Umbilical cord (tissue), 1 donor: ENCODE measurements at regions not wholly inside any gene's neighbourhood (a gene's known extent, or its start where the extent isn't known, plus 50 kb on each side); places are given as distances from the start of the nearest gene placed in this dataset.
"Not testable (repeated sequence)": the region's sequence is repeated elsewhere in the genome, so short reads cannot be mapped to it uniquely, and the experiment has no call there.

Source experiments
- DNase-seq: peaks from one replicate; pipeline ENCODE4 v3.0.0-alpha.2; 2015; ENCODE audit warnings: low spot score

DNA sequence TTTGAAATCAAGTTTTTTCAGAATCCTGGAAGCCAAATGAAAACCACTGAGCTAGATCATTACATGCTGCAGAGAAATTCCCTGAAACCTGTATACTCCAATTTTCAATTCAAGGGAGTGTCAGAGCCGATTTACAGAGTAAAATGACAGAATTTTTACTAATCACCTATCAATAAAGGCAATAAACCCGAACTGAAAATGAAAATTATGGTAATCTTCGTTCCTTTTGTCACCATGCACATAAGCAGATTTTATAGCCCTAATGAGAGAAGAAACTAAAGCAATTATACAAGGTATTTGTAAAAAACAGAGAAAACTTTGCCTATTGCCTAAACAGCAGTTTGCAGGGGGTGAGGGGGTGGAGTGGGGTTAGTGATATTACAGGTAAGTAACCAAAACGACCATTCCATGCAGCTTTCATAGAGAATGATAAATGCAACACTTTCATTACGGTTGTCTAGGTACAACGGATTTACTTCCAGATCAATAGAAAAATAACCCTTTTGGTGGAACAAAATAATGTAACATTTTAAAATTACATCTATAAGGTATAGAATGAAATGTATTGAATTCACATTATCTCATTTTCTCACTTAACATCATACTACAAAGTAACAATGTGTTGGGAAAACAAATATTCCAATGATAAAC lies 115.2 kb upstream of the BEND6 start:
- no peak for DNase-seq

DNA sequence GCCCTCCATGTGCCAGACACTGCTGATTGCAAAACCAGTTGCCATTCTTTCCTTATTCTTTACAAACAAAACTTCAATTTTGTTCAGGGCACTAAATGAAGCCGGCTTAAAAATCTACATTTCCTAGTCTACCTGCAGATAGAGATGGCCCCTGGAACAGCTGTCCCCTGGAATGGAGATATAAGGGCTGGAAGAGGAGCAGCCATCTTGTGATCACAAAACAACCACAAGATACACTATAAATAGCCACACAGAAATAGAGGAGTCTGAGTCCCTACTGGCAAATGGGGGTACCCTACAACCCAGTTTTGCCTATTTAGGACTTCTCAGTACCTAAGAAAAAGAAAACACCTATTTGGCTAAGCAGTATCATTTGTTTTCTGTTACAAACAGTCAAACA lies 115.9 kb upstream of the BEND6 start:
- no peak for DNase-seq

DNA sequence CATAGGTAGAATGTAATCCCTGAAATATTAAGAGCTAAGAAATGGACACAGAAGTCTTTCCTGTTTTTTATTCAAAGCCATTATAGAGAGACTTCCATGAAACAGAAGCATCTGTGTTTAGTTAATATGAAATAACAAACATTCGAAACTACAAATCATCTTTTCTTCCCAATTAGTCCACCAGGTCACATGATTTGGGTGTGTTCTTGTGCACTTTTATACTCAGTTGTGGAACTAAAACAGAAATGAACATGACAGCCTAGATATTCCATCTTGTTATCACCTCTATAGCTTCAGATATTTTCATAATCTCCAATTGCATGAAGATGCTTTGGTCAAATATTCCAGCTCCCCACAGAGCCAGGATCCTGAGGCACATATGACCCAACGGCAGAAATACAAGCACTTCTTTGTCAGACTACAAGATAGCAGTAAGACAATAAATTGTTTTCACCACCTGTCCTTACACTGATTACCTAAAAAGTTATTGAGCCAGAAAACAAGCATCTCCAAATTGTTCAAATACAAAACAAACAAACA lies 116.8 kb upstream of the BEND6 start:
- DNase-seq = no peak

DNA sequence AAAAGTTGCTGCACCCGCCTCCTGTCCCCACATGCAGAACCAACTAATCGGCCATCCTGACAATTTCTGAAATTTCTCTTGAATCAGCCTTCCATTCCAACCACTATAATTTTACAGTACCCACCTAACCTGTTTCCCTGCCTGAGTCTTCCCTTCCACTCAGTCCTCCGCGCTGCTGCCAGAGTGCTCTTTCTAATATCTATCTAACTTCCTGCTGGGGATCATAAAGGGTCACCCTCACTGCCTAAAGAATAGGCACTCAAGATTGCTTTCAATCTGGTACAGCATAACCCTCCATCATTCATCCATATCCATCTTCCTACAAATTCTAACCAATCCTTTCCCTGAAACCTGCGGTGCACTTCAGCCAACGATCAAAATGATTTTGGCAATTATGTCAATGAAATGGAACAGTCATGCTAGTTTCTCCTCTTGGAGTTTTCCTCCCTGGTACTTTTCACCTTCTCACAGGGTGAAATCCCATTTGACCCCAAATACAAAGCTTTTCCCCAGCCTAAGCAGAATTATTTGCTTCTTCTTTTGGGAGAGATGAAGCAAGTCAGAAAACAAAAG lies 117.5 kb upstream of the BEND6 start:
- DNase-seq = no peak

DNA sequence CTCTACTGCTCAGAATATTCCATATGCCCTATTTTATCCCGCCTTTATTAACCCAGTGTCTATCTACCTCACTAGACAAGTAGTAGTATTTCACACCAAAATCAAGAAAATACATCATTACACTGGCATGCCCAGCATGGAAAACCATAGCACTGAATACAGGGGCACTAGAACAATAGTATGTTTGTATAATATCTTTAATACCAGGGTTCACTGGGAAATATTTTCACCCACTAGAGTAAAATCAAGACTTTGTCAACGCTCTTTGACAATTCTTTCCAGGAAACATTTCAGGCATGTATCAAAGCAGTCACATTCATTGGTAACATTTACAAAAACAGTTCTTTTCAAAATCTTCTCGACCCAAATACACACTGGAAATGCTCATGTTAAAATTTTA lies 119.3 kb upstream of the BEND6 start:
- DNase-seq = no peak

DNA sequence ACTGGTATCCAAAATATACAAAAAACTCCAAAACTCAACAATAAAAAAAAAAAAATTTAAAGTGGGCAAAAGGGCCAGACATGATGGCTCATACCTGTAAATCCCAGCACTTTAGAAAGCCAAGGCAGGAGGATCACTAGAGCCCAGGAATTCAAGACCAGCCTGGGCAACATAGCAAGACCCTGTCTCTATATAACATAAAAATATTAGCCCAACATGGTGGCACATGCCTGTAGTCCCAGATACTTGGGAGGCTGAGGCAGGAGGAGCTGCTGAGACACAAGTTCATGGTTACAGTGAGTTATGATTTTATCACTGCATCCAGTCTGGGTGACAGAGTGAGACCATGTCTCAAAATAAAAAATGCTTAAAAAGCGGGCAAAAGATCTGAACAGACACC lies 121.0 kb upstream of the BEND6 start:
- DNase-seq = no peak

DNA sequence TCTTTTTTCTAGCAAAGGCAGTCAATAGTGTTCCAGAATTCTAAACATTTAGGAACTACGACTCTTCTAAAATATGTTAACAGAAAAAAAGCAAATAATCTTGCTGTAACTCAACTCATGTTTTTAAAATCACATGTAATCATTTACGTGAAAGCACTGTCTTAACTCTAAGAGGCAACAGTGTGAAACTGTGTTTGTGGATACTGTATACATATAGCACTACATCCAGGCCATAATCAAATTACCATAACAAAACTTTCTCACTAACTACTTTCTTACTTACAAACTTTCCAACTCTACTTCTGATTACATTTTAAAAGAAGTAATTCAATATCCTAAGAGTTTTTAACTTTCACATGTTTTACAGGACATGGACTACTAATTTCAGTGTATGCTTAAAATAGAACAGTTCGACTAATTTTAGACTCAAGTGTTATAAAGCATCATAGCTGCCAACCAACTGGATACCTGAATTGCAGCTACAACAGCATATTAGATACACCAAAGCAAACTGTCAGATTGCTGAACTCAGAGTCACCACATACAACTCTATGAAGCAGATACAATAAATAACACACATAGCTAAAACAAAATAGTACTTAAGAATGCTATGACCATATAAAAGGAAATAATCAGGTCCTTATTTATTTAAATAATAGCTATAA lies 121.6 kb upstream of the BEND6 start:
- DNase-seq = no peak

DNA sequence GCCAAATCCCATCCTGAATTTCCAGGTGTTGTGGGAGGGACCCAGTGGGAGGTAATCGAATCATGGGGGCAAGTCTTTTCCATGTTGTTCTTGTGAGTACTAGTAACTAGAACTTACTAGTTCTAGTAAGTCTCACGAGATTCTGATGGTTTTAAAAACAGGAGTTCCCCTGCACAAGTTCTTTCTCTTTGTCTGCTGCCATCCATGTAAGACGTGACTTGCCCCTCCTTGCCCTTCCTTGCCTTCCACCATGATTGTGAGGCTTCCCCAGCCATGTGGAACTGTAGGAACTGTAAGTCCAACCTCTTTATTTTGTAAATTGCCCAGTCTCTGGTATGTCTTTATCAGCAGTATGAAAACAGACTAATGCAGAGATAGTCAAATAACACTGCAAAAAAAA lies 122.7 kb upstream of the BEND6 start:
- DNase-seq = no peak

DNA sequence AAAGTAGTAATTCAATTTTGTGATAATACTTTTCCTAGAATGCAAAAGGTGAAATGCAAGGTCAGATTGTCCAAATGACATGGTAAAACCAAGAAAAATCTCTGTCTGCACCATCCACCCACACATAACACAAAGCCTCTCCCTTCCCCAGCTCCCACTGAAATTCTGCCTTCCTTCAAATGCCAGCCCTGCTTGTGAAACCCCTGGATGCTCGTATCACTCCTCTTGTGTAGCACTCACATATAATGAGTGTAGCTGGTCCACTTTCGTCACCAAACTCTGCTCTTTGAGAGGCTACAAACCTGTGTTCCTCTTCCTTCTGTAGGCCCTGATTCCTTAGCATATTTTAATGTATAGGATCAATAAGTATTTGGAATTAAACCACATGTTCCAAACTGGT lies 123.6 kb upstream of the BEND6 start:
- no peak for DNase-seq

DNA sequence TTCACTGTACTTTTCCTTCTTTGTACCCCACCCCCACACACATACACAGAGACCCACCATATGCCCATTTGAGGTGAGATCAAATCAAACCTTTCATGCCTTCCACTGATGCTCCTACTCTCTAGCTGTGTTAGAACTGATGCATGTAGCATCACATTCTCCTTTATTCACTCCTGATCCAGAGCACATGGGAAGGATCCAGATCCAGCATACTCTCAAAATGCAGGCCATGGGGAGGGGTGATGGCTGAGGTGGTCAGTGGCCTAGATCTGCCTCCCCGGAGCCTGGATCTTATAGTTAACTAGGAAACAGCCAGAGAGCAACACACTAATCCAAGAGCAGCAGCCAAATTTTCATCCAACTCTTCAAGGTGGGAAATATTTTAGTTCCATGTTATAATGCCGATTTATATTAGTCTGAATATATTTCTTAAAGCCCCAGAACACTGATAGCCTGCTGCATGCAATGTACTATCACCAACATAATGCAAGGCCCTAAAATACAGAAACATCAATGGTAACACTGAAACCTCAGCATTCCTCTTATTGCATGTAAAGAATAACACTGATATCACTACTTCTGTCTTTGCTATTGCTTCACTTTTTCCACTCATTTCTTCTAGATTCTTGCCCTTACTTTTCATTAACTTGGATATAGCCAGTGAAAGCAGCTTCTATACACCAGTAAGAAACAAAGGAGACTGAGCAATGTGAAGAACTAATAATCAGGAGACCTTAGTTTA lies 126.8 kb upstream of the BEND6 start:
- no peak for DNase-seq

DNA sequence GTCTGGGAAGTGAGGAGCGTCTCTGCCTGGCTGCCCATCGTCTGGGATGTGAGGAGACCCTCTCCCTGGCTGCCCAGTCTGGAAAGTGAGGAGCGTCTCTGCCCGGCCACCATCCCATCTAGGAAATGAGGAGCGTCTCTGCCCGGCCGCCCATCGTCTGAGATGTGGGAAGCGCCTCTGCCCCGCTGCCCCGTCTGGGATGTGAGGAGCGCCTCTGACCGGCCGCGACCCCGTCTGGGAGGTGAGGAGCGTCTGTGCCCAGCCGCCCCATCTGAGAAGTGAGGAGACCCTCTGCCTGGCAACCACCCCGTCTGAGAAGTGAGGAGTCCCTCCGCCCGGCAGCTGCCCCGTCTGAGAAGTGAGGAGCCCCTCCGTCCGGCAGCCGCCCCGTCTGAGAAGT lies 130.5 kb upstream of the BEND6 start:
- DNase-seq = not testable (repeated sequence)

DNA sequence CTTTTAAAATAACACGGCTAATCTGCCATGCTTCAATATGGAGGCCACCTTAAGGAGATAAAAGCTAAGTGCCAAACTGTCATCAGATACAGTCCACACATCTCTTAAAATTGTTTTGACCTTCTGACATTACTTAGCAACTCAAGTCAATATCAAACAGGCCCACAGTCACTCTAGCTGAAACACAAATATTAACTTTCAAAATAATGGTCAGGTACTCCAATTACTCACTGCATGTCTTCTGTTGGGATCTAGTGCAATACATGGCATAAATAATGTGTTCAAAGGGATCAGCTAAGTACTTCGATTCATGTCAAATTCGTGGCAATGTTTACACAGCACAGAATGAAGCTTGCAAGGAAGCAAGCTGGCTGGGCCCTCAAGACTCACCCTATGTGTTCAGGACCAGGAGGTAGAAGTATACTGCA lies 133.9 kb upstream of the BEND6 start:
- no peak for DNase-seq

DNA sequence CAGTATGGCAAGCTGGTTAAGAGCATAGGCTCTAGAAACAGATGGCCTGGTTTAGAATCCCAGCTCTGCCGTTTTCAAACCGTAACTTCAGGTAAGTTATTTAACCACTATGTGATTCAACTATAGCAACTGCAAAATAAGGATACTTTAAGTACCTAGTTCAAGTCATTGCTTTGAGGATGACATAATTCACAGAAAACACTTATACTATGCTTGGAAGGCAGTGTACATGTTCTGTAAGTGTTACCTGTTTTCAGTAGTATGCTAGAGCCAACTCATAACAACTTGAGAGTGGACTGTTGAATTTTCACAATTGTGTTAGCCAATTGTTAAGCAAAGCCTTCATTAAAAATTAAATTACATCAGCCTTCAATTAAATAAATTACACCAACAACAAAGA lies 134.8 kb upstream of the BEND6 start:
- no peak for DNase-seq

DNA sequence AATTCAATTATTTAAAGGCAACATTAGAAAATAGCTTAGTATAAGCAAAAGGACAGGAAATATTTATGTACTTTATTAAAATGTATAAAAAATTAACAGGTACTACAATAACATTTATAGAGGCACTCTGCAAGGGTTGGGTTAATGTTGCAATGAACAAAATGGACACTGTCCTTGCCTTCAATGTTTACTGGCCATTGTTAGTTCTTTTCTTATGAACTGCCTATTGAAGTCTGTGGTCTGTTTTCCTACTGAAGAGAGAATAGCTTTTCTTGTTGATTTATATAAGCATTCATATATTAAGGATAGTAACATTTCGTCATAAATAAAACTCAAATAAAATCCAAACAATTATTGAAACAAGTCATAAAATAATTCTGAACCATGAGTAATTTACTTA lies 135.3 kb upstream of the BEND6 start:
- DNase-seq = no peak

DNA sequence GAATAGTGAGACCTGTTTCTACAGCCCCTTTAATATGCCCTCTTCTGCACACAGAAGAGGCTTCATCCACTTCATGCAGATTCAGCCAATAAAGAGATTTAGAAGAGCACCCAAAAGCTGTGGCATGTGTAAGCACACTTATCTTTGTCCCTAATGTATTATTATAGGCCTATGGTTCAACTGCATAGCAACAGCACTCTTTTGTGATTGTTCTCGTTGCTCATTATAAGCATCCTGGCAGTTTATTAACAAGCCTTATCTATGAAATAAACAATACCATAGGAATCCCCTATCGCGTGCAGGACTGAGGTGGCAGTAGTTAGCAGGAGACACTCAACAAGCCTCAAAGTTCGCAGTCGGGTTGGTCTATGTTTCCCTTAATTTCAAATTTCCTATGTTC lies 138.5 kb upstream of the BEND6 start:
- no peak for DNase-seq

DNA sequence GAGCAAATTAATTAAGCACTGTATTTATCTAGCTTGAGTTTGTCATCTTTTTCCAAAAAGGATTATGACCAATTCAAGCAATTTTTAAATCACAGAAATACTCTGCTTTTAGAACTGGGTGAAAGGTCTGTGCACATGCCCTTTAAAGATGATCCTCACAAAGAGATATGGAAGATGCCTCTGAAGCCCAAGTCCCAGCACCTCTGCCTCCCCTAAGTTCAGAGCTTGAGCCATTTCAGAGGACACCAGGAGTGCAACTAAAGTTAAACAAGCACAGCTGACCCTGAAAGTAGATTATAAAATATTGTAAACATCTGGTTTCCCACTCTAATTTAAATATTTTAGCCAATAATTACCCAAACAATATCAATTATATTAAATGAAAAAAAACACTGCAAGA lies 139.5 kb upstream of the BEND6 start:
- no peak for DNase-seq

DNA sequence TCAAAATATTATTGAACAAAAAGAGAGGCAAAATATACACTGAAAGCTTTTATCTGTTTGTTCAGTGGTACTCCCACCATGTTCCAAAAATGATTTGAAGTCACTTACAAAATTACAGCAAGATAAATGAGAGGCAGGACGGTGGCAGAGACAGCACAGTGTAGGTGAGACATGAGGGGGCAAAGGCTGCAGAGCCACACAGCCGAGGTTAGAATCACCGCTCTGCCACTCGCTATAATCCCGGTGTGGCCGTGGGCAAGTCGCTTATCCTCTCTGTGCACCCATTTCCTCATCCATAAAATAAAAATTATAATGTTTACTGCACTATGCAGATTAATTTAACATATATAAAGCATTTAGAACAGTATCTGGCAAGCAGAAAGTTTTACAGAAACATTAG lies 140.1 kb upstream of the BEND6 start:
- no peak for DNase-seq

DNA sequence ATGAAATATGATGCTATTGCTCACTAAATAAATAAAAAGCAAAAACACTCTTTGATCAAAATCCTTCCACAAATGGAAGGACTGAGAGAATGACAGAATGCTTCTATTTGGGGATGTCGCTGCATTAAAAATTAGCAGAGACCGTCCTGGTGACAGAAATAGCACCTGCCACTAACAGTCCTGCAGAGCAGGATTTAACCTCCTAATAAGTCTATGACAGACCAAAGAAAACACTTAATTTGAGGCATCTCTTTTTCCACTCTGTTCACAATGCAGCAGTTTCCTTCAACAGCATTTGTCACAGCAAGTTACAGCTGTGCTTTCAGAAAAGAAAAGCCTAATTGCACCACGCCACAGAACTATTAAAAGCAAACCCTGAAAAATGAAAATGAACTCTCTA lies 140.6 kb upstream of the BEND6 start:
- no peak for DNase-seq

DNA sequence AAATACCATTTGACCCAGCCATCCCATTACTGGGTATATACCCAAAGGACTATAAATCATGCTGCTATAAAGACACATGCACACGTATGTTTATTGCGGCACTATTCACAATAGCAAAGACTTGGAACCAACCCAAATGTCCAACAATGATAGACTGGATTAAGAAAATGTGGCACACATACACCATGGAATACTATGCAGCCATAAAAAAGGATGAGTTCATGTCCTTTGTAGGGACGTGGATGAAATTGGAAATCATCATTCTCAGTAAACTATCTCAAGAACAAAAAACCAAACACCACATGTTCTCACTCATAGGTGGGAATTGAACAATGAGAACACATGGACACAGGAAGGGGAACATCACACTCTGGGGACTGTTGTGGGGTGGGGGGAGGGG lies 142.1 kb upstream of the BEND6 start:
- not testable (repeated sequence) for DNase-seq

DNA sequence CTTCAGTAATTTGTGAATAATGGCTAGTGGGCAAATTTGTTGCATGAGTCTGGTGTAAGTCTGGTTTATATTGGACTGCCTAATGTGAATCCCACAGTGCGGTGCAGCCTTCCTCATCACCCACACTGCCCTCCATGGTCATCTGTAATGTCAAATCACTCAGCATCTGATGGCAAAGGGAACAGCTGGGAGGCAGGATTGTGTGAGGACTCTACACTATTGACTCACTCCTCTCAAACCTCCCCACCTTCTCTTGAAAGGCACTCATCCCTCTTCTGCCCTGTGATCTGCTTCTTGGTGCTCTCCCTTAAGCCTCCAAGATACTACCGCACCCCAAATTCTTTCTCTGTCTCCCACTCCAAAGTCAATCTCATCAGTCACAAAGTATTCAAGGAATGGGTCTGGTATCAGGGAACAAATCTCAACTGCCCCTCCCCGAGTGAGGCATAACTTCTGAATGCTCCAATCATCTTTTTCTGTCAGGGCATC lies 146.0 kb upstream of the BEND6 start:
- no peak for DNase-seq

DNA sequence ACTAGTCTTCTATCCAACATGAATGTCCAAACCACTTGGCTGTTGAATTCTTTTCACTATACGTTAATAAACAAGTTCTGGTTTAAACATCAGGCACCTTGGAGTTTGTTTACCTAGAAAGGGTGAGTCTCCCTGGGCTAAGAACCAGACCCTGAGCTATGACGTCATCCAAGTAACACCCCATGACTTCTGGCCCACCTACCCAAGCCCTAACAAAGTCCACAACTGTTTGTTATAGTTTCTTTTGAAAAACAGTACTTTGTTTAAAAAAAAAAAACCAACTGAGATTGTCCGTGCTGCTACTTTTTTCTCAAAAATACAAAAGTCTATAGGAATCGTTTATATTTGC lies 146.9 kb upstream of the BEND6 start:
- DNase-seq = no peak

DNA sequence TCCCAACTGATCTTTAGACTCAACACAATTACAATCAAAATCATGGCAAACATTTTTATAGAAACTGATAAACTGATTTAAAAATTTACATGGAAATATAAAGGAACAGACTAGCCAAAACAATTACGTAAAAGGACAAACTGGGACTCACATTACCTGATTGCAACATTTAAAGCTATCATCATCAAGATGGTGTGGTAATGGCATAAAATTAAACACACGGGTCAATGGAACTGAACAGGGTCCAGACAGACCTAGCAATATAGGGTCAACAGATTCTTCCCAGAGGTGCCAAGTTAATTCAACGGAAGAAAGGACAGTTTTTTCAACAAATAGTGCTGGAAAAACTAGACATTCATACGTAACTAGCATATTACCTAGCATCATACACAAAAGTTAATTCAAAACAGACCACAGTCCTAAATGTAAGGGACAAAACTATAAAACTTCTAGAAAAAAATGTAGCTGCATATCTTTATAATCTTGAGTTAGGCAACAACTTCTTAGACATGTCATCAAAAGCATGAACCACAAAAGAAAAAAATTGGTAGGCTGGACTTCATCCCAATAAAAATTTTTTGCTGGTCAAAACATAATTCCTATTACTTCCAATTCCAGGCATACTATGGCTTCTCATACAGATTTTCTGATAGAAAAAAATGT lies 147.4 kb upstream of the BEND6 start:
- DNase-seq = no peak
